Skin of body (tissue), 1 donor: ENCODE measurements at regions not wholly inside any gene's neighbourhood (a gene's known extent, or its start where the extent isn't known, plus 50 kb on each side); places are given as distances from the start of the nearest gene placed in this dataset.
A peak's percentile ranks its signal among the peaks of the same experiment; 100 is the strongest.
"Not testable (repeated sequence)": the region's sequence is repeated elsewhere in the genome, so short reads cannot be mapped to it uniquely, and the experiment has no call there.

Source experiments
- DNase-seq: peaks from one replicate; lab custom pipeline; 2025; lab: John Stamatoyannopoulos, UW

DNA sequence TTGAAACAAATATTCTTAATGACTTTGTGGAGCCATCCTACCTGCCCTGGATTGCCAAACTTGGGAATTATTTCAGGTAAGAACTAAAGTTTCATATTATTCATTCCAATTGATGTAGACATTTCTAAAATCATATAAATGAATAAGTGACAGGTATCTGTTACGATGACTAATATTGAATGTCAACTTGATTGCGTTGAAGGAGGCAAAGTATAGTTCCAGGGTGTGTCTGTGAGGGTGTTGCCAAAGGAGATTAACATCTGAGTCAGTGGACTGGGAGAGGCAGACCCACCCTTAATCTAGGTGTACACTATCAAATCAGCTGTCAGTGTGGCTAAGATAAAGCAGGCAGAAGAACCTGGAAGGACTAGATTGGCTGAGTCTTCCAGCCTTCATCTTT is 1688.4 kb upstream of the CDH9 start:
- no peak for DNase-seq

GRCh38 chr5:28725001-28725400 is 1686.6 kb upstream of the CDH9 start:
- DNase-seq: no peak

GRCh38 chr5:28714907-28715698 is 1676.7 kb upstream of the CDH9 start:
- DNase-seq: no peak

DNA sequence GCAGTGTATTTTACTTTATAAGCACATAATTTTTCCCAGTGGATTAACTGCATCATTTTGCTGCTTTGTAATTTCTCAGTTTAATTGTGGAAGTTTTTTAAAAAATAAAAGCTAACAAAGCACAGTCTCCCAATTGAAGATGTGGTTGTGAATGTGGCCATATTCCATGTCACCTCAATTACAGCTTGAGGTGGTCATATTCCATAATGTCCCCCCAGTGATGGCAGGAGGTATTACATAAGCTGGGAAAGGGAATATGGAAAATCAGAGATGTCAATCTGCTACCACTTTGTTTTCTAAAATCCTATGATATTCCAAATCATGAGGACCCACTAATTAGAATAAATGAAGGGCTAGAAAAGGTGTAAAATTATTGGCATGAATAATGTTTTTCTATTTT is 1672.0 kb upstream of the CDH9 start:
- no peak for DNase-seq

DNA sequence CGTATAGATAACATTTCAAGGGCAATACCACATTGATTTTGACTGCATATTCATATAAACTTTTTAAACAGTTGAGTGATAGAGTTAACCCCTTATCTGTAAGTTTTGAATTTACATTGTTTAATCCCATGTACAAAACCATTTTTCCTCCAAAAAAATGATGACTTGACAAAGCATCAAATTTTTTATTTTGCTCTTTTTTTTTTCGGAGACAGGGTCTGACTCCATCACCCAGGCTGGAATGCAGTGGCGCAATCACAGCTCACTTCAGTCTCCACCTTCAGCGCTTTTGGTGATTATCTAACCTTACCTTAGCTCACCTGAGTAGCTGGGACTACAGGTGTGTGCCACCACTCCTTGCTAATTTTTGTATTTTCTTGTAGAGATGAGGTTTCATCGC is 1670.1 kb upstream of the CDH9 start:
- DNase-seq: no peak

DNA sequence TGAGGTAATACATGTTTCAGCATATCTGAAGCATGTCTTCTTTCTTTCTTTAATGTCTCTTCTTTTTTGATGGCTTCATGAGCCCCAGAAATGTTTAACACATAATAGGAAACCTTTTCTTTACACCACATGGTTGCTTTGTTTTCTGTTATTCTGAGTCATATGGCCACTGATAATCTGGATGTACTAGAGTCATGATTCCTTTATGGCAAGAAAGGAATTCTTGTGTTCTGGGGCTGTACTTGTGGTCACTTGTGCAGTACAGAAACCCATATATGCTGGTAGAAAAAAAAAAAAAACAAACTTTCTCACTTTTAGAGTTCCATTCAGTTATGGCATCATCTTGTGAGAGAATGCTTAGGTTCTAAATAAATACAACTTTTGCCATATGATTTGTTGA is 1669.3 kb upstream of the CDH9 start:
- DNase-seq: no peak

DNA sequence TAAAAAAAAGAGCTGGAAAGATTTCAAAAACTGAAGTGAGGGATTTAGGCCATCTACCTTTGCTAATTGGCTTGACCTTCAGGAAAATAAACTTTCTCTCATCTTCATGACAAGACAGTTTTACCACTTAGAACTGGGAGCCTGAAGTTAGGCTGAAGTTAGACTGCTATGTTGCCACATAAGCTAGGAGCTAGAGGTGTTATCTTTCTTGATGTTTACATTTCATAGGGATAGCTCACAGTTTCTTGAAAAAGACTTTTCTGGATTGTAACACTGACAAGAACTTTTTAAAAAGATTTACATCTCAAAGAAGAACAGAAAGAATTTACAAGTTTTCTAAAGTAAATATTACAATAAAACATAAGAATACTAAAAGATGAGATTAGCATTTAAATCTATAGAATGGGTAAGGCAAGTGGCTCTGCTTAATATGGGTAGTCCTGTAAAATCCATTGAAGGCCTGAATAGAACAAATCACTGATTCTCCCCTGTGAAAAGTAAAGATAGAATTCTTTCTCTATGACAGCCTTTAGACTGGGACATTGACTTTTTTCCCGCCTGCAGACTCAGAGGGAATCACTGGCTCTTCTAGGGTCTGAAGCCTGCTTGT is 1665.4 kb upstream of the CDH9 start:
- no peak for DNase-seq

DNA sequence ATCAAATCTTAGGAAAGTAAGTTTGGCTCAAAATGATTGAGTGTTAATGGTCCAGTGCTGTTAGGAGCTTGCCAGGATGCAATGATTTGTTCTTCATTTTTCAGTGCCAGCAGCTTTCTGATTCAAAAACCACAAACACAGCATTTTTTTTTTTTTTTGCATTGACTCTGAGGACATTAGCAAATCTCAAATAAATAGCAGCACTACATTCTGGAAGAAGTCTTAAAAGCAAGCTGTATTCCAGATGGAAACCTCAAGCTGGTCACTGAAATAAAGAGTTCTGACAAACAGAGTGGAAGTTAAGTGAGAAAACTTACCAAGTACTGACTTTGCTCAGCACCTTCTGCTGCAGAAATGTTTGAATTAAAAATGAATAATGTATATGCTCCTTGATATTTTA is 1653.1 kb upstream of the CDH9 start:
- peak; percentile 5 for DNase-seq

DNA sequence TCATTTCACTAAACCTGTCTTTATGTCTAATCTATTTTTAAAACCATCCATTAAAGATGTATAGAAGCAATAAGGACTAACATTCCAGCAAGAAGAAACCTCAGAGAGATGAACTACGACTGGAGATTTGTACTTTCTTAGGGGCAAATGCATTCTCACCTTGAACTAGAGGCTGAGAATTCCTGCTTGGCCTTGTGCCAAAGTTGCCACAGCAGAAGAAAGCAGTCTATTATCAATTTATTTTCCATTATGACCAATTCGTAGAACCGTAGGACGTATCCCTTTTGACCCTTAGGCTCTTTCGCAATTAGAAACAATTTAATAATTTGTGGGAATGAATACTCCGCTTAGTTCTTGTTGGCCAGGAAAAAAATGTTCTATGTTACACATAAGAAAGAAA is 1647.4 kb upstream of the CDH9 start:
- no peak for DNase-seq

DNA sequence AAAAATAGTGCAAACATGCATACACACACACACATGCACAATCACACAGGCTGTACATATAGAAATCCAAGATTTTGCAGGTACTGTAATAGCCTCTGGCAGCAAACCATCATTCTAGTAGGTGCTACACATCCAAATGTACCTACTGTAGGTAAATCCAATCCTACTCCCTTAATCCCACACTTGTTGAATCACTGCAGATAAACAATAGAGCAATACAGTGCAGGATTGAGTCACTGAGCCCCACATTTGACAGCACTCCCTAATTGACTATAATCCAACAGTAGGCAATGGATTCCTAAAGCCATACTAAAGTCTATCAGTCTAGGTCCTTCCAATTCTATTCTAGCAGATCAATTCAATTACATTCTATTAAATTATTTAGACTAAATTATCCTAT is 1640.5 kb upstream of the CDH9 start:
- no peak for DNase-seq

DNA sequence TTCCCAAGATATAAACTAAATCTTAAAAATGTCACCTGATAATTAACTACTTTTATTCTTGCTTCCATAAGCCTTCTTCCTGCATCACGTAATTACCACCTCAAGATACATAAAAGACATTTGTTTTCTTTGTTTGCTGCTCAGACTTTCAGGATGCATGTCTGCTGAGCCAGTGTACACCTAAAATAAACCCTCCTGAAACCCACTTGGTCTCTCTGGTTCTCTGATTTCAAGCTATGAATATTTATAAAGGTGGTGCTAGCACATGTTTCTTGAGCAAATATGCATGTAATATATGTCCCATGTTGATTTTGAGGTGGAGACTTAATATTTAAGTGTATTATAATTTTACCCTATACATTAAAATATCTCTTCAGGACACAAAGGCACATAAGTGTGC is 1627.7 kb upstream of the CDH9 start:
- DNase-seq: no peak

DNA sequence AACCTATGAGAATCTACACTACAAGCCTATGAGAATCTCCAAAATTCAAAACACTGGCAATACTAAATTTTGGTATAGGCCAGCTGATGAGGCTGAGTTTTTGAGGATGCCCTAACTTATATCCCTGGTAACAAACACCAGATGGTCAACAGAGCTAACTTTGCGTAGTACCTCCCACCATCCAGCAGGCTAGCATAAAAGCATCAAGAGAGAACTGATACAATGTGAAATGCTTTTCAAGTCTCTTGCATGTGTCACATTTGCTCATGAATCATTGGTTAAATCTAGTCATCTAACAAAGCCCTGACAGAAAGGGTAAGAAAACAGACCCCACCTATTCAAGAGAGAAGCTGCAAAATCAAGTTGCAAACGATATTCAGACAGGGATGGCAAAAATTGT is 1609.7 kb upstream of the CDH9 start:
- DNase-seq: no peak

- no peak for DNase-seq
Observed at GRCh38 chr5:28632607-28633006, 1594.2 kb upstream of the CDH9 start.

DNA sequence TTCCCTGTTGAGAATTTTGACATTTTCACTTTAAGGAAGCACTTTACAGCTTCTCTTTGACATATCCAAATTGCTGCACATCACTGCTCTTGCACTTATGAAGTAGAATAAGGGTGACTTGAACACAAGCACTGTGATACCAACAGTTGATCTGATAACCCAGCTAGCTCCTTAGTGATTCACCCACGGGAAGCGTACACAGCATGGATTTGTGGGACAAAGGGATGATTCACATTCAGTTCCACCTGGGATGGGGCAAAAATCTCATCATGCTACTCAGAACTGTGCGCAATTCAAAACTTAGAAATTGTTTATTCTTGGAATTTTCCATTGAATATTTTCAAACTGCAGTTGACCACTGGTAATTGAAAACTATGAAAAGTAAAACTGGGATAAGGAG is 1565.5 kb upstream of the CDH9 start:
- no peak for DNase-seq

DNA sequence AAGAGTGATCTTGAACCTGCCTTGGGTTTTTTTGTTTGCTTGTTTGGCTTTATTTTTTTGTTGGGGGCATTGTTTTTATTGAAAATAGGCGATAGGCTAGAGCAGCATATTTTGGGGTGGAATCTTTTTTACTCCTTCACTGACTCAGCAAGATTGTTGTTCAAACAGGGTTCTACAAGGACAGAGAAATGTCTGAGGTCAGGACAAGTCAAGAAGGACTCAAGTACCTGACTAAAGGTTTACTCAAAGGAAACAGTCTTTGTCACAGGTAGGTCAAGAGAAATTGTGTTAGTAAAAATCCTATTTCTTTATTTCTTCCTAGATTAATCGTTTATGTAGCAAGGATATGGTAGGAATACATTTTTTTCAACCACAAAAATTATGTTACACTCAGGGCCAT is 1564.0 kb upstream of the CDH9 start:
- DNase-seq: no peak

GRCh38 chr5:28596707-28597106 is 1558.3 kb upstream of the CDH9 start:
- not testable (repeated sequence) for DNase-seq

GRCh38 chr5:28580616-28581015 is 1542.2 kb upstream of the CDH9 start:
- no peak for DNase-seq

DNA sequence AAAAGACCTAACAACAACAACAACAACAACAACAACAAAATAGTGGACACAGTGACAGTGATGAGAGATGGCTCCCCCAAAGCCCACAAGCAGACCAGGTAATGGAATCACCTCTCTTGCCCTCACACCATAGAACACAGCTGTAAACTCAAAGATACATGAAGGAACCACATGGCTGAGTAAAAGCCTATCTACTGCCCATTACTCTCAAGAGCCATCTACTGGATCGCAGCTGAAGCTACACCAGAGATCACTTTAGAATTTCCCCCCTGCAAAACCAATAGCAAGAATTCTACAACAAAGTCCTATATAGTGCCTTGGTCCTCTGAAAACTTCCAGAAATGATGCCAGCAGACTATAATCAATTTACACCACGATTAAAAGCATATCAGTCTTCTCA is 1537.6 kb upstream of the CDH9 start:
- no peak for DNase-seq

DNA sequence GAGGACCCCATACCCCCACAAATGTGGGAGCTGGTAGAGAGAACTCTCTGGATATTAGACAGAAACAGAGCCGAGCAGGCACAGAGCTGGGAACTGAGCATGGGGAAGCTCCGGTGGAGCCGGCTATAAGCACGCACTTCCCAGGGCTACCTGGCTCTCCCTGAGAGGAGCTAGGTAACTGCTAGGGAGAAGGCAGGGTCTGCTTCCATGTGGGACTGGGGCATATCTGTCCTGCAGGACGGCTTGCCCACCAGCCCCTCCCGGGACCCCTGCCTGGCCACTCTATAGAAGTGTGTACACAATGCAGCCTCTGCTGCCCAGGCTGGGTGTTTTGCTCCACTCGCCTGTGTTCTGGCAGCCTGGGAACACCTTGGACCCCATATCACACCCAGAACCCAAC is 1537.0 kb upstream of the CDH9 start:
- no peak for DNase-seq

DNA sequence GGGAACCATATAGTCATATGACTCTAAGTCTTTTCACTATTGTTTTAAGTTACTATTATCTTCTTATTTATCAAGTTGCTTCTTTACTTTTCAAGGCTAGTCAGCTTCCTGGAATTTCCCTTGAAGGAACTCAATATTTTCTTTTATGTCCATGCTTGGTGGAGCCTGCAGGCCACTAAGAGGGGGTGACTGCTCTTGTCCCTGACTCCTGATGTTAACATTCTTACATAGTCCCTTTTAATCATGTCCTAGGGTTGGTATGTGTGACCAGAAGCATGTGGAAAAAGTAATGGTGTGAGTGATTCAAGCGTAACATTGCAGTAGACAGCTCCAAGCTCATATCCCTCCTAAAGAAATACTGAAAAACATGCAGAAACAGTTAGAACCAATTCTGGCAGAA is 1536.2 kb upstream of the CDH9 start:
- DNase-seq: no peak

- DNase-seq: no peak
Observed at GRCh38 chr5:28567048-28567447, 1528.7 kb upstream of the CDH9 start.

DNA sequence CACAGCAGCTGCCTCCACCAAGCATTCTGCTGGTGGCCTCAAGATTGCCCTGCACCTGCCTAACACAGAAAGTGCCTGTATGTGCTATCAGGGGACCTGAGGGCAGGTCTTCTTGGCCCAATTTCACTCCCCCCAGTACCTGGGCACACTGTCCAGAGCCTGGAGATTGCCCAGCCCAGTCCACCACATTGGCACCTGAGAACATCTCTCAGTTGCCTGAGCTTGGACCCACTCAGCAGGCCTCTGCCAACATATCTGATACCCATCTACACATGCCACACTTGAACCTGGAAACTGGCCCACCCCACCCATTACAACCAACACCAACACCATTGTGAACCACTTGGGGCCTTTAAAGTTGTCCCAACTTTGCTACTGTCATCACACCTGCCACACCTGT is 1523.1 kb upstream of the CDH9 start:
- no peak for DNase-seq

GRCh38 chr5:28558196-28558595 is 1519.8 kb upstream of the CDH9 start:
- DNase-seq: no peak

GRCh38 chr5:28557114-28557513 is 1518.7 kb upstream of the CDH9 start:
- DNase-seq: no peak
